BE2C (cell line): ENCODE measurements at regions not wholly inside any gene's neighbourhood (a gene's known extent, or its start where the extent isn't known, plus 50 kb on each side); places are given as distances from the start of the nearest gene placed in this dataset.

Experiments used
- DNase-seq: peaks from one replicate; pipeline ENCODE4 v3.0.0-alpha.2; 2020
- H3K27me3 ChIP-seq: fragments of 250-450 bp; sonication (Bioruptor Pico); 2 replicates; pipeline ENCODE4 v1.5.1; 2020; ENCODE audit warnings: mild to moderate bottlenecking
- H3K36me3 ChIP-seq: fragments of 250-450 bp; sonication (Bioruptor Pico); 2 replicates; pipeline ENCODE4 v1.5.1; 2020; ENCODE audit warnings: mild to moderate bottlenecking
- H3K4me1 ChIP-seq: fragments of 250-450 bp; sonication (Bioruptor Pico); 2 replicates; pipeline ENCODE4 v1.5.1; 2020
- H3K4me3 ChIP-seq: 2 replicates; pipeline ENCODE4 v1.5.1; 2011; ENCODE audit warnings: low read depth, low read length
- H3K9me3 ChIP-seq: fragments of 250-450 bp; sonication (Bioruptor Pico); 2 replicates; pipeline ENCODE4 v1.5.1; 2020
- TF ChIP-seq, protein P1 (sequence below): IDR thresholded peaks from 2 replicates; pipeline ENCODE4 v1.5.1; 2012; ENCODE audit warnings: mild to moderate bottlenecking, low read depth, low read length

DNA sequence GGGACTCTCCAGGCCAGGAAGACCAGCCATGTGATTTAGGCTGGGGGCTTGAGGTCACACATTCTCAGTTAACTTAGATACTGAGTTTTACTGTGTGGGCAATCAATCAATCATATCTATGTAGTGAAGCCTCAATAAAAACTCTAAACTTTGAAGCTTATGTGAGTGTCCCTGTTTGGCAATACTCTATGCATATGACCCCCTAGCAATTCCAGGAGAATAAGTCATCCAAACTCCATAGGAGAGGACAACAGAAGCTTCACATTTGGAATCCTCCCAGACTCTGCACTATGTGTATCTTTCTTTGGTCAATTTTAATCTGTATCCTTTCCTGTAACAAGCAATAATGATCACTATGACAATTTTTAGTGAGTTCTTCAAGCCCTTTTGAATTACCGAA lies 216.8 kb upstream of the RGMB start:
- no peak for DNase-seq
- no peaks in the 10 kb centered on the region for H3K4me1 ChIP-seq

DNA sequence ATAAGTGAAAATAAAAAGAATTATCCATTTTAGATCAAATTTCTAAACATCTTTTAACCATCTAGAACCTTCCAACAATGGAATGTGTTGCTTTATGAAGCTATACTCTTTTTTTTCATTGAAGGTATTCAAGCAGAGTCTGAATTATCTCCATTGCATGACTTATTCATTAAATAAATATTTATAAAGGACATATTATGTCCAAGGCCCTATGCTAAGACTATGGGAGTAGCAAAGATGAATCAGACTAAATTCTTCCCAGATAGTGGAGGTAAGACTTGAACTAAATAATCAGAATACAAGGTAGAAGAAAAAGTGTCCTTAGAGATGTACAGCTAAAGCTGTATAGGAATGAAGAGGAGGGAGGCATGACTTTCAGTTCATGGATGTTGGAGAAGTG lies 215.5 kb upstream of the RGMB start:
- no peaks in the 10 kb centered on the region for H3K4me1 ChIP-seq
- H3K9me3 ChIP-seq = no peaks in the 10 kb centered on the region
- H3K4me3 ChIP-seq = no peak overlapping the region
- H3K27me3 ChIP-seq = no peaks in the 10 kb centered on the region
- TF ChIP-seq, protein P1, sequence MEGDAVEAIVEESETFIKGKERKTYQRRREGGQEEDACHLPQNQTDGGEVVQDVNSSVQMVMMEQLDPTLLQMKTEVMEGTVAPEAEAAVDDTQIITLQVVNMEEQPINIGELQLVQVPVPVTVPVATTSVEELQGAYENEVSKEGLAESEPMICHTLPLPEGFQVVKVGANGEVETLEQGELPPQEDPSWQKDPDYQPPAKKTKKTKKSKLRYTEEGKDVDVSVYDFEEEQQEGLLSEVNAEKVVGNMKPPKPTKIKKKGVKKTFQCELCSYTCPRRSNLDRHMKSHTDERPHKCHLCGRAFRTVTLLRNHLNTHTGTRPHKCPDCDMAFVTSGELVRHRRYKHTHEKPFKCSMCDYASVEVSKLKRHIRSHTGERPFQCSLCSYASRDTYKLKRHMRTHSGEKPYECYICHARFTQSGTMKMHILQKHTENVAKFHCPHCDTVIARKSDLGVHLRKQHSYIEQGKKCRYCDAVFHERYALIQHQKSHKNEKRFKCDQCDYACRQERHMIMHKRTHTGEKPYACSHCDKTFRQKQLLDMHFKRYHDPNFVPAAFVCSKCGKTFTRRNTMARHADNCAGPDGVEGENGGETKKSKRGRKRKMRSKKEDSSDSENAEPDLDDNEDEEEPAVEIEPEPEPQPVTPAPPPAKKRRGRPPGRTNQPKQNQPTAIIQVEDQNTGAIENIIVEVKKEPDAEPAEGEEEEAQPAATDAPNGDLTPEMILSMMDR = no peak
- no peaks in the 10 kb centered on the region for H3K36me3 ChIP-seq
- DNase-seq = no peak

More for the DNA sequence above, 216.8 kb upstream of the RGMB start:
- TF ChIP-seq, protein P1 = no peak
- no peaks in the 10 kb centered on the region for H3K27me3 ChIP-seq
- no peak overlapping the region for H3K4me3 ChIP-seq
- no peaks in the 10 kb centered on the region for H3K36me3 ChIP-seq
- no peaks in the 10 kb centered on the region for H3K9me3 ChIP-seq

DNA sequence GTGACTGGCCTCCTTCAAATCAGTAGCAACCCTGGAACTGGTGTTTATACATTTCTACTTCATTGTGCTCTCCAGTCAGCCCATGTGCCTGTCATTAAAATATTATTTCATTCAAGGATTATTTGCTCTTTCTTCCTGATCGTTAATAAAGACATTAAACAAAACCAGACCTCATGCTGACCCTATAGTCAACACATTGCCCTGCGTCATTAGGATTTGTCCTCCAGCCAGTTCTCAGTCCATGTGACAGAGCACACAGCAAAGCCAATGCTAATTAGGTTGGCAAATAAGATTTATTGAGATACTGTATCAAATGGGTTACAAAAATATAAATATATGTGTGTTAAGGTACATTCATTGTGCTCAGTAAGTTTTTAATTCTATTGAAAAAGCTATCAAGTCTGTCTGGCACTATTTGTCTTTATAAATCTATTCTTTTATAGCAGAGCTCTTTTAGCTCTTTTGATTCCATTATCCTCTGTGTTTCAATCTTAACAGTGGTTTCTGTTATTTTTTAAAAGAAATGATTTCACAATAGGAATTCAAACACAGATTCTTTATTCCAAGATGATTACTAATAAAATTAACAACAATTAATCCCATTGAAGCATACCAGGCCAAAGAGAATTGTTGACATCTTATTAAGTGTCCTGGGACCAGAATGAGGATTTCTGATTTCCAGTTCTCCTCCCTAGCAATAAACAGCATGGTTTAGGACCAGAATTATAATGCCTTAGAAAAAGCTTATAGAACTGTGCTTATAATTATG lies 209.4 kb upstream of the RGMB start:
- TF ChIP-seq, protein P1 = no peak
- no peaks in the 10 kb centered on the region for H3K27me3 ChIP-seq
- no peaks in the 10 kb centered on the region for H3K36me3 ChIP-seq
- no peak overlapping the region for H3K4me3 ChIP-seq
- H3K9me3 ChIP-seq = no peaks in the 10 kb centered on the region
- no peak for DNase-seq
- no peaks in the 10 kb centered on the region for H3K4me1 ChIP-seq

DNA sequence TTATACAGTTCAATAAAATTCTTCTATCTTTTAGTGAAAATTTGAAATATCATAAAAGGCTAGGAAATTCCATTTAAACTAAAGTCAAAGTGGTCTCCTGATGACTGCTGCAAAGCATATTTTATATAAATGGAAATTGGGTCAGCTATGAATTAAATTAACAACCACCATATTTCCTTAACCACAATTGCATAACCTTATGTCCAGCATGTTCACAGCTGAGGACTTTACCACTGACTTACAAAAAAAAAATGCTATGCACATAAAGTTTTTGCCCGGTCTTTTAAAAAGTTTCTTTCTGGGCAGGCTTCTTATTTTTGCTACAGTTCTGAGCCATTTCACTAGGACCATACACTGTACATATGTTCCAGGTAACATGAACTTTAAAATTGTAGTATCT lies 208.6 kb upstream of the RGMB start:
- no peaks in the 10 kb centered on the region for H3K4me1 ChIP-seq

DNA sequence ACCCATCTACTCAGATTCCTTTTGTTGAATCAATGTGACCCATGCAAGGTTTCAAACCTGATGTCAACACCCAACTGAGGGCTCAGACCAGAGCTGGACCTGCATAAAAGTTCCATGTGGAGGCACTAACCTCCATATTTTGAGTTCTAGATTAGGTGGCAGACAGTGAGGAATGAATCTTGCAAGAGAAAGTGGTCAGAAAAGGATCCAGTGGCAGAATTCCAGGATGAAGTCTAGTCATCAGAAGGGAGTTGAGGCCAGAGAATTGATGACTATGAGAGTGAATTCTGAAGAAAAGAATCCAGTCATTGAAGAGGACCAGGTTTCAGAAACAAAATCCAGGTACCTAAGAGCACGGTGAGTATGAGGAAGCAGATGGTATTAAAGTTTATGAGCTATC lies 205.1 kb upstream of the RGMB start:
- H3K4me1 ChIP-seq = no peaks in the 10 kb centered on the region
- no peak overlapping the region for H3K4me3 ChIP-seq
- H3K27me3 ChIP-seq = no peaks in the 10 kb centered on the region
- no peaks in the 10 kb centered on the region for H3K36me3 ChIP-seq
- no peak for DNase-seq
- H3K9me3 ChIP-seq = no peaks in the 10 kb centered on the region
- TF ChIP-seq, protein P1 = no peak

More for the DNA sequence above, 208.6 kb upstream of the RGMB start:
- no peaks in the 10 kb centered on the region for H3K36me3 ChIP-seq
- no peaks in the 10 kb centered on the region for H3K27me3 ChIP-seq
- no peak overlapping the region for H3K4me3 ChIP-seq
- TF ChIP-seq, protein P1 = no peak
- H3K9me3 ChIP-seq = no peaks in the 10 kb centered on the region
- no peak for DNase-seq

DNA sequence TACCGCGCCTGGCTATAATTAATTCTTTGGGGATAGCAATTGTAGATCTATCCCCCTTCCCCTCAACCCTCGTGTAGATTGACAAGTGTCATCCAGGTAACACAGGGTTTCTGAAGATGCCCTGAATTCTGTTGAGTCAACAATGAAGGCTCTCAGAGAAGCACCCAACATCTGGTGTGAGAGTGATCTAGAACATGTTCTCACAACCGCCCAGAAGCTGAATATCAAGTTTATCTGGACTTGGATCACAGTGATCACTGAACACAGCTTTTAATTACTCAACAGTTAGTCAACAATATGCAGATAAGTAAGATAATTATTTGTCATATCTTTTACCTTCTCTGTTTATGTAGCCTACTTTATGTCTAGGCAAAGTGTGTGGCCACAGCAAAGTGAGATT lies 204.2 kb upstream of the RGMB start:
- Histone ChIP-seq H3K27me3 (no peaks in the 10 kb centered on the region), H3K4me3 (no peak overlapping the region), H3K36me3 (no peaks in the 10 kb centered on the region), H3K9me3 (no peaks in the 10 kb centered on the region), H3K4me1 (no peaks in the 10 kb centered on the region)
- TF ChIP-seq, protein P1 = no peak
- DNase-seq = no peak
